CD4-positive, alpha-beta T cell (primary cell): ENCODE measurements at regions not wholly inside any gene's neighbourhood (a gene's known extent, or its start where the extent isn't known, plus 50 kb on each side); places are given as distances from the start of the nearest gene placed in this dataset.

ENCODE experiments used
- ATAC-seq: fragments of 200-7000 bp; cut with Tn5 transposase; one replicate; pipeline ENCODE4 v1.10.0; 2022; ENCODE audit warnings: mild to moderate bottlenecking; ENCODE audit not compliant: poor library complexity
- CTCF ChIA-PET: fragments of 350-600 bp; sonication (Branson Sonifier 250); formaldehyde crosslinking; loops from one replicate; lab custom pipeline; 2021; ENCODE audit warnings: antibody characterized with exemption, inconsistent platforms; lab: Charles Lee
- POLR2A ChIA-PET: fragments of 350-600 bp; sonication (Branson Sonifier 250); formaldehyde crosslinking; loops from one replicate; lab custom pipeline; 2021; ENCODE audit warnings: antibody characterized with exemption, inconsistent platforms; lab: Charles Lee
- DNase-seq, 14 experiments: peaks; one replicate each; pipeline ENCODE4 v3.0.0-alpha.2; 2013 to 2020; ENCODE audit warnings: mixed read lengths in 2 of 14
- H3K27ac ChIP-seq, 2 donors: one replicate each; pipeline versions ENCODE4 v1.5.1 to v1.7.0; 2013; ENCODE audit warnings: low read length in 2 of 2, low read depth in 1 of 2, mild to moderate bottlenecking in 1 of 2
- H3K27me3 ChIP-seq, 2 experiments: 1 replicate in 1 of 2; 2 replicates in 1 of 2; pipeline versions ENCODE4 v1.6.1 to v1.7.0; 2013; ENCODE audit warnings: low read length in 2 of 2, control low read depth in 1 of 2, mild to moderate bottlenecking in 1 of 2, moderate library complexity in 1 of 2; ENCODE audit not compliant: insufficient read depth in 2 of 2, control insufficient read depth in 1 of 2
- H3K36me3 ChIP-seq: one replicate; pipeline ENCODE4 v1.6.1; 2013; ENCODE audit warnings: low read length, control low read depth; ENCODE audit not compliant: insufficient read depth
- H3K4me1 ChIP-seq: one replicate; pipeline ENCODE4 v1.6.1; 2013; ENCODE audit warnings: low read length, control low read depth; ENCODE audit not compliant: insufficient read depth
- H3K4me3 ChIP-seq: one replicate; pipeline ENCODE4 v1.5.1; 2013; ENCODE audit warnings: mild to moderate bottlenecking, low read length, moderate library complexity
- H3K9me3 ChIP-seq, 2 experiments: 1 replicate in 1 of 2; 2 replicates in 1 of 2; pipeline versions ENCODE4 v1.6.1 to v1.7.0; 2013; ENCODE audit warnings: low read length in 2 of 2, mild to moderate bottlenecking in 2 of 2, control low read depth in 1 of 2, moderate library complexity in 1 of 2; ENCODE audit not compliant: control insufficient read depth in 1 of 2, insufficient read depth in 1 of 2
- H3K27ac Mint-ChIP-seq: one replicate; pipeline ENCODE4 v1.8.0; 2020; ENCODE audit warnings: mixed read lengths
- H3K27me3 Mint-ChIP-seq: one replicate; pipeline ENCODE4 v1.8.0; 2021; ENCODE audit warnings: mixed read lengths
- H3K36me3 Mint-ChIP-seq: one replicate; pipeline ENCODE4 v1.8.0; 2021; ENCODE audit warnings: low read depth, mixed read lengths
- H3K4me1 Mint-ChIP-seq: one replicate; pipeline ENCODE4 v1.8.0; 2021; ENCODE audit warnings: low read depth, mixed read lengths
- H3K4me3 Mint-ChIP-seq: one replicate; pipeline ENCODE4 v1.8.0; 2020; ENCODE audit warnings: mild to moderate bottlenecking, mixed read lengths
- H3K9me3 Mint-ChIP-seq: one replicate; pipeline ENCODE4 v1.8.0; 2020; ENCODE audit warnings: mixed read lengths
- CTCF ChIP-seq: fragments of 200-600 bp; IDR thresholded peaks from one replicate; pipeline ENCODE4 v1.8.0; 2022; ENCODE audit warnings: antibody characterized with exemption, mild to moderate bottlenecking
- intact Hi-C, 2 experiments: fragments of 100-400 bp; cut with DNase I in 1 of 2; cut with micrococcal nuclease in 1 of 2; formaldehyde crosslinking; loops; one replicate each; pipeline versions ENCODE4 v1.15.1 to v1.9.0; 2023 to 2025; cut with DNase I, micrococcal nuclease

DNA sequence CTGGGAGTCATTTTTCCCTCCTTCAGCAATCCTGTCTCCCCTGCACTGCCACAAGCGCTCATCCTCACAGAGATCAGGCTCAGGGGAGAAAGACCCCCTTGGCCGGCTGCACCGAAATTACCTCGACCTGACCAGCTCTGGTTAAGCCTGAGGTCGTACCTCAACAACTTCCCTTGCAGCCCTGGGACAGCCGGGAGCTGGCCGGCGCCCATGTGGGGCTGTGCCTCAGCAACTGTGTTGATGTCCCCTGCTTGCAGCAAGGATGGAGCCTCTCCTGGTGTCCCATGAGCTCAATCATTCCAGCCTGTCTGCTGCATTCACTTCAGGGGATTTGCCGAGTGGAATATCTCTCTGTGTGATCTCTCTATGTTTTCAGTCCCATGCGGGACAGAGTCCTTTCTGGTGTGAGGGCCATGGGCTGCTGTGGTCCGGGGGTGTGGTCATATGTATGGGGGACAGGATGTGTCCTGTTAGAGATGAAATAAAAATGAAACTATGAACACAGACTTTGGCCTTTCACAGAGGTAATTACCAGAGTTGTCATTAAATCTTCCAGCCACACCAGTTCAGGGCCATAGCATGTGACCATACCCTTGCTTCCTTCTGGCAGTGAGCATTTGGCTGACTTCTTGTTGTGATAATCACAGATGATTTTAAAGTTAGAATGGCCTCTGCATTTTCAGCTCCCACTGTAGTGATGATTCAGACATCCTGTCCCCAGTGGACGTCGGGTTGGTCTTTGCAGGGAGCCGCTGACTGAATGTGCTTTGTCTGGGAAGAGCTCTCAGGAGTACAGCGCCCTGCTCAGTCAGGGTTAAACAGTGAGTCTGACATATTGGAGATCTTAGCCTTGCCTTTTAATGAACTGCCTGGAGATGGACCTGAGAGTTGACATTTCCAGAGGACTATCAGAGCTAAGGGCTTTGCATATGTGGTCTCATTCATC lies 405.9 kb downstream of the AACS start:
- Histone ChIP-seq H3K27ac (no peak overlapping the region), H3K4me1 (no peaks in the 10 kb centered on the region), H3K9me3 (peaks cover 0 to 9% of the 10 kb centered on the region in 2 experiments), H3K4me3 (no peak overlapping the region), H3K36me3 (no peaks in the 10 kb centered on the region), H3K27me3 (peaks cover 0 to under 1% of the 10 kb centered on the region in 2 experiments)
- no peak for TF ChIP-seq CTCF
- intact Hi-C loops: no loop called here
- Mint-ChIP-seq H3K27me3 (no peaks in the 10 kb centered on the region), H3K9me3 (no peaks in the 10 kb centered on the region), H3K4me1 (no peaks in the 10 kb centered on the region), H3K27ac (no peak overlapping the region), H3K4me3 (no peak overlapping the region), H3K36me3 (no peaks in the 10 kb centered on the region)
- no peak for ATAC-seq
- ChIA-PET POLR2A (no interaction called here), CTCF (no interaction called here)
- no peak for DNase-seq

DNA sequence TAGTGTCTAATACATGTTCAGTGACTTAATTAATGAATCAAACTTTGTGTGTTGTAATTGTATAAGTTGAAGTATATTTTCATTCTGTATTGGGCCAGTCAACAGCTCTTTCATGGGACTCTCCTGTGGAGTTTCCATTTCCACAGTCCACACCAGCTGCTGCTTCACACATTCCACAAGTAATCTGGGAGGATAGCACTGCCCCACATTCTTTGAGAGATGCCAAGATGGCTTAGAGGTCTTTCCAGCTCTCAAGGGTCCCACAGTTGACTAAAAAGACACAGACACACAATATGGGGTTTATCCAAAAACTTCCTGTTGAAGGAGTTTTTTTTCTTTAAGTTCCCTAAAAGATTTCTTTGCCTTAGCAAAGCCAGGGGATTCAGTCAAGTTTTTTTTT lies 408.3 kb downstream of the AACS start:
- DNase-seq: no peak
- TF ChIP-seq CTCF: no peak
- Mint-ChIP-seq H3K4me3 (no peak overlapping the region), H3K36me3 (no peaks in the 10 kb centered on the region), H3K27ac (no peak overlapping the region), H3K9me3 (peaks cover 3% of the 10 kb centered on the region), H3K27me3 (peaks cover 12% of the 10 kb centered on the region), H3K4me1 (no peaks in the 10 kb centered on the region)
- ChIA-PET POLR2A (no interaction called here), CTCF (no interaction called here)
- Histone ChIP-seq H3K36me3 (no peaks in the 10 kb centered on the region), H3K4me3 (no peak overlapping the region), H3K9me3 (peaks cover 0 to 9% of the 10 kb centered on the region in 2 experiments), H3K27me3 (peaks cover 0 to 5% of the 10 kb centered on the region in 2 experiments), H3K4me1 (no peaks in the 10 kb centered on the region), H3K27ac (no peak overlapping the region)
- ATAC-seq: no peak
- intact Hi-C loops: no loop called here

GRCh38 chr12:125487336-125487735 lies 422.1 kb downstream of the AACS start:
- Histone ChIP-seq H3K27me3 (no peaks in the 10 kb centered on the region), H3K36me3 (no peaks in the 10 kb centered on the region), H3K4me3 (no peak overlapping the region), H3K4me1 (no peaks in the 10 kb centered on the region), H3K9me3 (peaks cover 0 to 5% of the 10 kb centered on the region in 2 experiments), H3K27ac (no peak overlapping the region)
- POLR2A ChIA-PET: no interaction called here
- ATAC-seq (no peak), DNase-seq (no peak)
- Mint-ChIP-seq H3K4me3 (no peak overlapping the region), H3K9me3 (peaks cover 13% of the 10 kb centered on the region), H3K4me1 (no peaks in the 10 kb centered on the region), H3K27me3 (no peaks in the 10 kb centered on the region), H3K27ac (no peak overlapping the region), H3K36me3 (no peaks in the 10 kb centered on the region)
- intact Hi-C loops: no loop called here
- TF ChIP-seq CTCF: no peak
- CTCF ChIA-PET: no interaction called here
